ENCODE measurements at regions not wholly inside any gene's neighbourhood (a gene's known extent, or its start where the extent isn't known, plus 50 kb on each side); places are given as distances from the start of the nearest gene placed in this dataset.

DNA sequence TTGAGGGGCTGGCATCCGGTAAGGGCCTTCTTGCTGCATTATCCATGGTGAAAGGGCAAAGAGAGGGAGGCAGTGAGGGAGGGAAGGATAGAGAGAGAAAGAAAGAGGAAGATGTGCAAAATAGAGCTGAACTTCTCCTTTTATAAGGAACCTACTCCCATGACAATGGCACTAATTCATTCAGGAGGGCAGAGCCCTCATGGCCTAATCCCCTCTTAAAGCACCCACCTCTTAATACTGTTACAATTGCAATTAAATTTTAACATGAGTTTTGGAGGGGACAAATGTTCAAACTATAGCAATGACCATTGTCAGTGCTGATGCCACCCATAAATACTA lies 60.2 kb downstream of the CXCR4 start:
- POLR2A ChIA-PET: no interaction called here
- peaks cover 13% of the 10 kb centered on the region for H3K4me1 Mint-ChIP-seq
- H3K27me3 Mint-ChIP-seq (ENCODE audit: low read depth): no peaks in the 10 kb centered on the region
- H3K4me3 Mint-ChIP-seq: no peak overlapping the region
- no peaks in the 10 kb centered on the region for H3K36me3 Mint-ChIP-seq
- TF ChIP-seq HMGA2 (CRISPR knock-in tag; IDR thresholded peaks at IDR 0.05): no peak
- no peak for TF ChIP-seq TEAD4 (CRISPR knock-in tag; IDR thresholded peaks at IDR 0.05)
- TF ChIP-seq CBFB (CRISPR knock-in tag; IDR thresholded peaks at IDR 0.05; ENCODE audit: low read depth): no peak
- no peak for TF ChIP-seq ZNF317 (CRISPR knock-in tag; IDR thresholded peaks at IDR 0.05; ENCODE audit: borderline replicate concordance, low read depth)
- ATAC-seq (no peak), DNase-seq (ENCODE audit: low spot score) (no peak)
- CTCF ChIA-PET: interaction anchor here (1.1 to 1.7 kb wide), 2 partner anchors 61 to 144 kb away, joined by 3 to 5 read pairs; no protein-coding TSS in a partner anchor
- H3K27ac Mint-ChIP-seq: no peak overlapping the region
- H3K9me3 Mint-ChIP-seq: peaks cover 4% of the 10 kb centered on the region

DNA sequence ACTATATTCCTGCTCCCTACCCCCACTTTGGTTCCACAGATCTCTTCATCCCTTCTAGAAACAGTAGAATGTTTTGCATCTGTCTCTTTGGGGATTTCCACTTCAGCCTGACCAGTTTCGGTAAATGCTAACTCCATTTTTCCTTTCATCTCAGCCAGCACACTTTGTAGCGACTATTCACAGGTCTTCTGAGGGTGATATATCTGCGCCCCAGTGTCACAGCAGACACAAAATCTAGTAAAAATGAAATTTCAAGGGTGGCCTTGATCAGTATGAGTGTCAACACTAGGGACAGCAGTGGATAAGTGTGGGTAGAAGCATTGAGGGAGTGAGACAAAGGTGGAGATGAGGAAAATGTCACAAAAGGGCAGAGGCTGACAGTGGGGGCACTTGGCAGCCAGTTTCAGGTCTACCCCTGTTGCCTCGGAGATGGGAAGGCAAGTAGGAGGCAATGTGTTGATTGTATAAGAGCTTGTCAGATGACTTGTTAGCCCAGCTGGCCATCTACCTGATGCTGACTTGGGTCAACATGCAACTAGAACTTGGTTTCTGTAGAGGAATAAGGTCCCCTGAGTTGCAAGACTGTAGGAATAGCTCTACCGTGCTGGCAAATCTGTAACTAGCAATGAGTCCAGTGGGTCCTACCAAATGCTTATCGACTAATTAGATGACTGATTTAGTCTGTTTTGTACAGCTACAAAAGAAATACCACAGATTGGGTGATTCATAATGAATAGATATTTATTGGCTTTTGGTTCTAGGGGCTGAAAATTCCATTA lies 60.7 kb downstream of the CXCR4 start:
- ChIA-PET CTCF (interaction anchor here (1.1 to 1.7 kb wide), 2 partner anchors 60 to 143 kb away, joined by 3 to 5 read pairs; no protein-coding TSS in a partner anchor), POLR2A (no interaction called here)
- ATAC-seq (no peak), DNase-seq (ENCODE audit: low spot score) (no peak)
- H3K27ac Mint-ChIP-seq: no peak overlapping the region
- no peaks in the 10 kb centered on the region for H3K27me3 Mint-ChIP-seq (ENCODE audit: low read depth)
- no peak overlapping the region for H3K4me3 Mint-ChIP-seq
- no peaks in the 10 kb centered on the region for H3K36me3 Mint-ChIP-seq
- H3K4me1 Mint-ChIP-seq: peaks cover 13% of the 10 kb centered on the region
- H3K9me3 Mint-ChIP-seq: peaks cover 4% of the 10 kb centered on the region
- TF ChIP-seq FOXK1 (CRISPR knock-in tag; IDR thresholded peaks at IDR 0.05) (no peak), CBFB (CRISPR knock-in tag; IDR thresholded peaks at IDR 0.05; ENCODE audit: low read depth) (no peak), GRHL2 (CRISPR knock-in tag; IDR thresholded peaks at IDR 0.05; ENCODE audit: insufficient replicate concordance, severe bottlenecking) (no peak), ZNF671 (CRISPR knock-in tag; IDR thresholded peaks at IDR 0.05) (no peak), PRRX2 (CRISPR knock-in tag; IDR thresholded peaks at IDR 0.05) (no peak), ZNF416 (CRISPR knock-in tag; IDR thresholded peaks at IDR 0.05) (no peak), CREM (CRISPR knock-in tag; IDR thresholded peaks at IDR 0.05) (no peak), HMGA2 (CRISPR knock-in tag; IDR thresholded peaks at IDR 0.05) (no peak), NFATC4 (CRISPR knock-in tag; IDR thresholded peaks at IDR 0.05) (no peak), MXD4 (CRISPR knock-in tag; IDR thresholded peaks at IDR 0.05; ENCODE audit: borderline replicate concordance) (no peak), ZNF423 (CRISPR knock-in tag; IDR thresholded peaks at IDR 0.05) (no peak), JAZF1 (CRISPR knock-in tag; IDR thresholded peaks at IDR 0.05) (no peak)
- TF ChIP-seq, protein P1, sequence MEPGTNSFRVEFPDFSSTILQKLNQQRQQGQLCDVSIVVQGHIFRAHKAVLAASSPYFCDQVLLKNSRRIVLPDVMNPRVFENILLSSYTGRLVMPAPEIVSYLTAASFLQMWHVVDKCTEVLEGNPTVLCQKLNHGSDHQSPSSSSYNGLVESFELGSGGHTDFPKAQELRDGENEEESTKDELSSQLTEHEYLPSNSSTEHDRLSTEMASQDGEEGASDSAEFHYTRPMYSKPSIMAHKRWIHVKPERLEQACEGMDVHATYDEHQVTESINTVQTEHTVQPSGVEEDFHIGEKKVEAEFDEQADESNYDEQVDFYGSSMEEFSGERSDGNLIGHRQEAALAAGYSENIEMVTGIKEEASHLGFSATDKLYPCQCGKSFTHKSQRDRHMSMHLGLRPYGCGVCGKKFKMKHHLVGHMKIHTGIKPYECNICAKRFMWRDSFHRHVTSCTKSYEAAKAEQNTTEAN (CRISPR knock-in tag; IDR thresholded peaks at IDR 0.05): no peak
- TF ChIP-seq, protein P2, sequence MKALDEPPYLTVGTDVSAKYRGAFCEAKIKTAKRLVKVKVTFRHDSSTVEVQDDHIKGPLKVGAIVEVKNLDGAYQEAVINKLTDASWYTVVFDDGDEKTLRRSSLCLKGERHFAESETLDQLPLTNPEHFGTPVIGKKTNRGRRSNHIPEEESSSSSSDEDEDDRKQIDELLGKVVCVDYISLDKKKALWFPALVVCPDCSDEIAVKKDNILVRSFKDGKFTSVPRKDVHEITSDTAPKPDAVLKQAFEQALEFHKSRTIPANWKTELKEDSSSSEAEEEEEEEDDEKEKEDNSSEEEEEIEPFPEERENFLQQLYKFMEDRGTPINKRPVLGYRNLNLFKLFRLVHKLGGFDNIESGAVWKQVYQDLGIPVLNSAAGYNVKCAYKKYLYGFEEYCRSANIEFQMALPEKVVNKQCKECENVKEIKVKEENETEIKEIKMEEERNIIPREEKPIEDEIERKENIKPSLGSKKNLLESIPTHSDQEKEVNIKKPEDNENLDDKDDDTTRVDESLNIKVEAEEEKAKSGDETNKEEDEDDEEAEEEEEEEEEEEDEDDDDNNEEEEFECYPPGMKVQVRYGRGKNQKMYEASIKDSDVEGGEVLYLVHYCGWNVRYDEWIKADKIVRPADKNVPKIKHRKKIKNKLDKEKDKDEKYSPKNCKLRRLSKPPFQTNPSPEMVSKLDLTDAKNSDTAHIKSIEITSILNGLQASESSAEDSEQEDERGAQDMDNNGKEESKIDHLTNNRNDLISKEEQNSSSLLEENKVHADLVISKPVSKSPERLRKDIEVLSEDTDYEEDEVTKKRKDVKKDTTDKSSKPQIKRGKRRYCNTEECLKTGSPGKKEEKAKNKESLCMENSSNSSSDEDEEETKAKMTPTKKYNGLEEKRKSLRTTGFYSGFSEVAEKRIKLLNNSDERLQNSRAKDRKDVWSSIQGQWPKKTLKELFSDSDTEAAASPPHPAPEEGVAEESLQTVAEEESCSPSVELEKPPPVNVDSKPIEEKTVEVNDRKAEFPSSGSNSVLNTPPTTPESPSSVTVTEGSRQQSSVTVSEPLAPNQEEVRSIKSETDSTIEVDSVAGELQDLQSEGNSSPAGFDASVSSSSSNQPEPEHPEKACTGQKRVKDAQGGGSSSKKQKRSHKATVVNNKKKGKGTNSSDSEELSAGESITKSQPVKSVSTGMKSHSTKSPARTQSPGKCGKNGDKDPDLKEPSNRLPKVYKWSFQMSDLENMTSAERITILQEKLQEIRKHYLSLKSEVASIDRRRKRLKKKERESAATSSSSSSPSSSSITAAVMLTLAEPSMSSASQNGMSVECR (CRISPR knock-in tag; IDR thresholded peaks at IDR 0.05; ENCODE audit: borderline replicate concordance): no peak
- TF ChIP-seq, protein P3, sequence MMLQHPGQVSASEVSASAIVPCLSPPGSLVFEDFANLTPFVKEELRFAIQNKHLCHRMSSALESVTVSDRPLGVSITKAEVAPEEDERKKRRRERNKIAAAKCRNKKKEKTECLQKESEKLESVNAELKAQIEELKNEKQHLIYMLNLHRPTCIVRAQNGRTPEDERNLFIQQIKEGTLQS (CRISPR knock-in tag; conservative IDR thresholded peaks at IDR 0.05): no peak
- TF ChIP-seq, protein P4, sequence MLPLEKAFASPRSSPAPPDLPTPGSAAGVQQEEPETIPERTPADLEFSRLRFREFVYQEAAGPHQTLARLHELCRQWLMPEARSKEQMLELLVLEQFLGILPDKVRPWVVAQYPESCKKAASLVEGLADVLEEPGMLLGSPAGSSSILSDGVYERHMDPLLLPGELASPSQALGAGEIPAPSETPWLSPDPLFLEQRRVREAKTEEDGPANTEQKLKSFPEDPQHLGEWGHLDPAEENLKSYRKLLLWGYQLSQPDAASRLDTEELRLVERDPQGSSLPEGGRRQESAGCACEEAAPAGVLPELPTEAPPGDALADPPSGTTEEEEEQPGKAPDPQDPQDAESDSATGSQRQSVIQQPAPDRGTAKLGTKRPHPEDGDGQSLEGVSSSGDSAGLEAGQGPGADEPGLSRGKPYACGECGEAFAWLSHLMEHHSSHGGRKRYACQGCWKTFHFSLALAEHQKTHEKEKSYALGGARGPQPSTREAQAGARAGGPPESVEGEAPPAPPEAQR (CRISPR knock-in tag; IDR thresholded peaks at IDR 0.05): no peak
- TF ChIP-seq, protein P5, sequence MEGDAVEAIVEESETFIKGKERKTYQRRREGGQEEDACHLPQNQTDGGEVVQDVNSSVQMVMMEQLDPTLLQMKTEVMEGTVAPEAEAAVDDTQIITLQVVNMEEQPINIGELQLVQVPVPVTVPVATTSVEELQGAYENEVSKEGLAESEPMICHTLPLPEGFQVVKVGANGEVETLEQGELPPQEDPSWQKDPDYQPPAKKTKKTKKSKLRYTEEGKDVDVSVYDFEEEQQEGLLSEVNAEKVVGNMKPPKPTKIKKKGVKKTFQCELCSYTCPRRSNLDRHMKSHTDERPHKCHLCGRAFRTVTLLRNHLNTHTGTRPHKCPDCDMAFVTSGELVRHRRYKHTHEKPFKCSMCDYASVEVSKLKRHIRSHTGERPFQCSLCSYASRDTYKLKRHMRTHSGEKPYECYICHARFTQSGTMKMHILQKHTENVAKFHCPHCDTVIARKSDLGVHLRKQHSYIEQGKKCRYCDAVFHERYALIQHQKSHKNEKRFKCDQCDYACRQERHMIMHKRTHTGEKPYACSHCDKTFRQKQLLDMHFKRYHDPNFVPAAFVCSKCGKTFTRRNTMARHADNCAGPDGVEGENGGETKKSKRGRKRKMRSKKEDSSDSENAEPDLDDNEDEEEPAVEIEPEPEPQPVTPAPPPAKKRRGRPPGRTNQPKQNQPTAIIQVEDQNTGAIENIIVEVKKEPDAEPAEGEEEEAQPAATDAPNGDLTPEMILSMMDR (IDR thresholded peaks at IDR 0.05): no peak
- TF ChIP-seq, protein P6, sequence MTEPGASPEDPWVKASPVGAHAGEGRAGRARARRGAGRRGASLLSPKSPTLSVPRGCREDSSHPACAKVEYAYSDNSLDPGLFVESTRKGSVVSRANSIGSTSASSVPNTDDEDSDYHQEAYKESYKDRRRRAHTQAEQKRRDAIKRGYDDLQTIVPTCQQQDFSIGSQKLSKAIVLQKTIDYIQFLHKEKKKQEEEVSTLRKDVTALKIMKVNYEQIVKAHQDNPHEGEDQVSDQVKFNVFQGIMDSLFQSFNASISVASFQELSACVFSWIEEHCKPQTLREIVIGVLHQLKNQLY (CRISPR knock-in tag; IDR thresholded peaks at IDR 0.05): no peak

All from WTC11 (cell line).